ENCODE measurements at regions not wholly inside any gene's neighbourhood (a gene's known extent, or its start where the extent isn't known, plus 50 kb on each side); places are given as distances from the start of the nearest gene placed in this dataset.

DNA sequence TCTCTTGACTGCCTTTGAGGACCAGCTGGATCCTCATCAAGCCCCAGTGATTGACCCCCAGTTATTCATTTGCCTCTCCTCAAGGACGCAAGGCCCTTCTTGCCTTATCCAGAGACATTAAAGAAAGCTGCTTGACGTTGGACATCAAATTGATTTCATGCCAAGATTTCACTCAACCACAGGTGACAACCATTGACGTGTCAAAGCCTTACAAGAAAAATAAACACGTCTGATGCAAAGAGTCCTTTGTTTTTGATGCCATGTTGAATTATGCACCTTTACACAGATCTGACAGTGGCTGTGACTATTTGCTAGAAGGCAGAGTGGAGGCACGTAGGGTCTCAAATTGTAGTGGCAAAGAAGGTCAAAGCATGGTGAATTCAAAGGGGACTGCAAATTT, 666.2 kb upstream of the CAMK1G start:
- no peak for DNase-seq
- in situ Hi-C loops (cut with HindIII; ENCODE audit: low pct_ligation_motif_present, low pct_unique_long_range_greater_than_20kb, low sequenced_read_pairs) = no loop called here

- in situ Hi-C loops (cut with HindIII; ENCODE audit: low pct_ligation_motif_present, low pct_unique_long_range_greater_than_20kb, low sequenced_read_pairs) = no loop called here
- no peak for DNase-seq
Measured at GRCh38 chr1:208917723-208918122, 665.8 kb upstream of the CAMK1G start.

DNA sequence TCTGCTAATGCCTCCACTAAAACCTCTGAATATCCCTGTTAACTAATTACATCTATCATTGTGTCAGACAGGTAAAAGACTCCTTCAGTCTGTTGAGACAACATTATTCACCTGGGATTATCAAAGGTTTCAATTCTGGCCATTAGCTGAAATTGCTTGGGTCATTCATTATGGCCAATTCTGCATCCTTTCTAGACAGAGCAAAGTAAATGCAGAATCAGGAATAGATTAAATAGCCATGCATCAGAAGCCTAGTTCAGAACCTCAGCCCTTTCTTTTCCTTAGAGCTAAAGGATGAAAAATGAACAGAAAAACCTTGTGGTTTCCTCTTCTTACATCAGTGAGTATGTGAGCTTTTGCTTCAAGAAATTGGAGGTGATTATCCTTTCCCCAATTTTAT, 665.4 kb upstream of the CAMK1G start:
- no peak for DNase-seq
- in situ Hi-C loops (cut with HindIII; ENCODE audit: low pct_ligation_motif_present, low pct_unique_long_range_greater_than_20kb, low sequenced_read_pairs) = no loop called here

DNA sequence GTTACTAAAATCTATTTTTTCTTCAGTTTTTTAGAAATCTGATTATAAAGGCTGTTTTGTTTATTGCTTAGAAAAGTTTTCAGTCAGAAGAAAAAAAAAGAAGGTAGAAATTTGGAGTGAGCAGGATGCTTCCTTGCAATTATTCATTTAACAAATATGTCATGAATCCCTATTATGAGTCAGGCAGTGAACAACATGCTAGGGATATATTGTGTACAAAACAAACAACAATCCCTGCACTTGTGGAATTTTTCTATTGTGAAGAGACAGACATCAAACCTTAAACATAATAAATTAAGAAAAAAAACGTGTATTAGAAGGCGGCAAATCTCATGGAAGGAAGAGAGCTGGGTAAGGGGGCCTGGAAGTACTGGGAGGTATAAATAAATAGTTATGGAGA, 664.1 kb upstream of the CAMK1G start:
- DNase-seq = no peak
- in situ Hi-C loops (cut with HindIII; ENCODE audit: low pct_ligation_motif_present, low pct_unique_long_range_greater_than_20kb, low sequenced_read_pairs) = no loop called here

GRCh38 chr1:208921259-208921658, 662.3 kb upstream of the CAMK1G start:
- in situ Hi-C loops (cut with HindIII; ENCODE audit: low pct_ligation_motif_present, low pct_unique_long_range_greater_than_20kb, low sequenced_read_pairs) = no loop called here
- no peak for DNase-seq

GRCh38 chr1:208923456-208923855, 660.1 kb upstream of the CAMK1G start:
- in situ Hi-C loops (cut with HindIII; ENCODE audit: low pct_ligation_motif_present, low pct_unique_long_range_greater_than_20kb, low sequenced_read_pairs) = no loop called here
- DNase-seq = no peak

- in situ Hi-C loops (cut with HindIII; ENCODE audit: low pct_ligation_motif_present, low pct_unique_long_range_greater_than_20kb, low sequenced_read_pairs) = no loop called here
- no peak for DNase-seq
Measured at GRCh38 chr1:208923946-208924720, 659.4 kb upstream of the CAMK1G start.

DNA sequence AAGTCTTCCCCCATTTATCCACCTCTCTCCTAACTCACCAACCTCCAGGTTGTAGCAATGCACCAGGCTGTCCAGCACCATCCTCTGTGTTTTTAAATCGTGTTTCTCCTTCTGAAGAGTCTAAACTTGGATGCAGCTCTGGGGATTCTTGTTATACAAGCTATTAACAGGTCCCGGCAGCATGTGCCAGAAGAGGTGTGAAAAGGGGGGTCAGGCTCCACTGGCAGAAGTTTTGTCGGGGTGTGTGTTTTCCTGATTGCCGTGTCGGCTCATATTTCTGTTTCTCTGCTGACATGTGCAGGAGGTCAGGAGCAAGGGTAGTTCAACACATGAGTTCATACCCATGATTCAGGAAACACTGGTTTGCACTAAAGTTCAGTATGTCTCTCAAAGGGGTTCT, 658.6 kb upstream of the CAMK1G start:
- in situ Hi-C loops (cut with HindIII; ENCODE audit: low pct_ligation_motif_present, low pct_unique_long_range_greater_than_20kb, low sequenced_read_pairs) = no loop called here
- DNase-seq = no peak

- in situ Hi-C loops (cut with HindIII; ENCODE audit: low pct_ligation_motif_present, low pct_unique_long_range_greater_than_20kb, low sequenced_read_pairs) = no loop called here
- DNase-seq = no peak
Measured at GRCh38 chr1:208928349-208929010, 655.0 kb upstream of the CAMK1G start.

DNA sequence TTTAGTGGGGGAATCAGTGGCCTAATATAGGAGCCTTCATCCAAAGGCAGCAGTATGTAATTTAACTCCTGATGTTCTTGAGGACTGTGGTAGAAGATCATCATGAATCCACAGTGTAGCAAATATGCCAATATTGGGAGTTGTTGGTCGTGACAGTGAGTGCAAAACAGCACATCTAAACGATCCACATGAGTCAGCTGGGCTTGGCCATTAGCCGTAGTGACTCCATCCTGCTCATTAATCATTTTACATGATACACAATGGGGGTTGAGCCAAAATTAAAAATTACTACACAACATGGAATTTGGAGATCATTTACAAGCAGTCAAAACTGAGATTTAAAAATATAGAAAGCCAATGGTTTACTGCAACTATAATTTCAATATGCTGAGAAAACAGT, 653.9 kb upstream of the CAMK1G start:
- in situ Hi-C loops (cut with HindIII; ENCODE audit: low pct_ligation_motif_present, low pct_unique_long_range_greater_than_20kb, low sequenced_read_pairs) = no loop called here
- DNase-seq = no peak

DNA sequence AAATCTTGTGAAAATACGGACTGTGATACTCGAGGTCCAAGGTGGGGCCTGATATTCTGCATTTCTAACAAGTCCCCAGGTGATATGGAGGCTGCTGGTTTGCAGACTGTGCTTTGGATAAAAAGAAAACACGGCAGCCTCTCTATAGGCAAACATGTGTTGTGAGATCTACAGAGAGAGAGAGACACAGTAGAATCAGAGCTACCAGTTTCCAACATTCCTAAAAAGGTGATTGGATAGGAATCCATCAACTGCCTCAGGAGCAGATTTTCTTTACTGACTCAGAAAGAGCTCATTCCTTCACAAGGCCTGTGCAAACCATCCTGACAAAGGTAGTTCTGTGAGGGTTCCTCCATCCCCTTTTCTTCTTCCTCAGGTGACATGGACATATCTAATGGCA, 651.6 kb upstream of the CAMK1G start:
- DNase-seq = no peak
- in situ Hi-C loops (cut with HindIII; ENCODE audit: low pct_ligation_motif_present, low pct_unique_long_range_greater_than_20kb, low sequenced_read_pairs) = no loop called here

DNA sequence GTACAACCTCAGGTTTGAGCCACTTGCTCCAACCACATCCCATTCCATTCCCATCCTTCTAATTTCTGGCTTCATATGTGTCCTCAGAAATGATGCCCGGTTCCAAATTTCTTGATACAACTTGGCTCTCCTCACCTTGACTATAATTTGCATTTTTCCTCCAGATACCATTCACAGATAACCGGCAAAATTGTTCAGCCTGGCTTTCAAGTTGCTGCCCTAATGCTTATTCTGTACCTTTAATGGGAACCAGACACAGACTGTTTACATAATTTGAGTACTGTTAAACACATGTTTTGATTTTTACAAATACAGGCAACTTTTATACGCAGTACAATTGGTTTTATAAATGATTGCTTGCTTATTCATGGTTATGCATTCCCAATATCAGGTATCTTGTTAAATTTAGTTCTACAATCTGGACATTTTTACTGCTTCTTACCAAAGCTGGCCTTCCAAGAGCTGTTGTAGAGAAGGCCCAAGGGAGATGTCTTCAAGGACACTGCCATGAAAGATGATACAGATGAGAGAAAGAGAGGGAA, 649.5 kb upstream of the CAMK1G start:
- in situ Hi-C loops (cut with HindIII; ENCODE audit: low pct_ligation_motif_present, low pct_unique_long_range_greater_than_20kb, low sequenced_read_pairs) = no loop called here
- DNase-seq = no peak

DNA sequence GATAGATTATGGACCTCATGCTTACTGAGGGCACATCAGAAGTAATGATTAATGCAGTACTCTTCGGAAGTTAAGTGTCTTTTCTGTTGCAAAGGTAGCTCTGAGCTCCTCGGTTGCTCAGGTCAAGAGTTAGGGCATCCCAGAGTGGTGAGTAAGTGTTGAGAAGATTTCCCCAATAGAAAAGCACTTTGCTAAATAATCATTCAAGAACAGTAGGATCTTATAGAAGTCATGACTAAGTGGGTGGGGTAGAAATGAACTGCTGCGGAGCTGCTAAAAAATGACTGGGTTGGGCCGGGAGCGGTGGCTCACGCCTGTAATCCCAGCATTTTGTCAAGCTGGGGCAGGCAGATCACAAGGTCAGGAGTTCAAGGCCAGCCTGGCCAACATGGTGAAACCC, 648.6 kb upstream of the CAMK1G start:
- no peak for DNase-seq
- in situ Hi-C loops (cut with HindIII; ENCODE audit: low pct_ligation_motif_present, low pct_unique_long_range_greater_than_20kb, low sequenced_read_pairs) = no loop called here

- in situ Hi-C loops (cut with HindIII; ENCODE audit: low pct_ligation_motif_present, low pct_unique_long_range_greater_than_20kb, low sequenced_read_pairs) = no loop called here
- DNase-seq = no peak
Measured at GRCh38 chr1:208935517-208936187, 647.9 kb upstream of the CAMK1G start.

DNA sequence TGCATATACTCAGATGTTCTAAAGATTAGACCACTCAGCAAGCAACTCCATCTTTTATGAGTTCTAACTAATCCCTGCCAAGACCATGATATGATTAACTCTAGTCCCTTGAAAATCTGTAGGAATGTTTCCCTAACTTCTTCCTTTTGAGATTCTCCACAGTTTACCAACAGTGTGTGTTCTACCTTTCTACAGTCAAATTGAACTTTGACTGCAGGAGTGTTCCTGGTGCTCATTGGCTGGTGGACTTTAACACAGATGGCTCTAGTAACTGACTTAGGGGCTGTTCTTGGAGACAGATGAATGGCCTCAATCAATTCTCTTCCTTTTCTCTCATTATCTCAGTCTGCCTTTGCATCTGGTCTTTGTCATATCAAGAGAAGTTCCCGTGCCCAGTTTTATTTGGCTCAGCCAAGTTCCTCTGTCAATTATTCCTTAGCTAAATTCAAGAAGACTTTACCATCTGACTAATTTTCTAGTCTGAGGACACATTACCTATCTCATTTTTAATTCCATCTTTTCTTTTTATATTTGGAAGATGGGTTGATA, 643.9 kb upstream of the CAMK1G start:
- in situ Hi-C loops (cut with HindIII; ENCODE audit: low pct_ligation_motif_present, low pct_unique_long_range_greater_than_20kb, low sequenced_read_pairs) = no loop called here
- no peak for DNase-seq

- in situ Hi-C loops (cut with HindIII; ENCODE audit: low pct_ligation_motif_present, low pct_unique_long_range_greater_than_20kb, low sequenced_read_pairs) = no loop called here
- DNase-seq = no peak
Measured at GRCh38 chr1:208942394-208943130, 641.0 kb upstream of the CAMK1G start.

GRCh38 chr1:208943291-208943690, 640.2 kb upstream of the CAMK1G start:
- no peak for DNase-seq
- in situ Hi-C loops (cut with HindIII; ENCODE audit: low pct_ligation_motif_present, low pct_unique_long_range_greater_than_20kb, low sequenced_read_pairs) = no loop called here

DNA sequence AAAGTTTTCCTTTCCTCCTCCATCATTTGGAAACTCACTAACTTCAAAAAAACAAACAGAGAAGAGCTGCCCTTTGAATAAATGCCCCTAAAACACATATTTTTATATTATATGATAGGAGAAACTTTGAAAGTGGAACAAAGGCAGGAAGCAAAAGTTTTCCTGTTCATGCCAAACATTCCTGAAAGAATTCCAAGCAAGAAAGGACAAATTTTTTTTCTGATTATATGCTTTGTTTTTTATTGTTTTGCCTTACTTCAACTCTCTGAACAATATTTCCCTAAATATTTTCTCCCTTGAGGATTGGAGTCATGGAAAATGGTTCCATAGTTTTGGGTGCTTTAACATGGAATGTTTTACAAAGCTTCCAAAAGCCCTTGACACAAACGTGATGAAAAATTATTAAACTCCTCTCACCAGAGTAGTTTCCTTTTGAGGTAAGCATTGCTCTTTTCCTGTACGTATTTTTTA, 638.5 kb upstream of the CAMK1G start:
- in situ Hi-C loops (cut with HindIII; ENCODE audit: low pct_ligation_motif_present, low pct_unique_long_range_greater_than_20kb, low sequenced_read_pairs) = no loop called here
- DNase-seq = no peak

DNA sequence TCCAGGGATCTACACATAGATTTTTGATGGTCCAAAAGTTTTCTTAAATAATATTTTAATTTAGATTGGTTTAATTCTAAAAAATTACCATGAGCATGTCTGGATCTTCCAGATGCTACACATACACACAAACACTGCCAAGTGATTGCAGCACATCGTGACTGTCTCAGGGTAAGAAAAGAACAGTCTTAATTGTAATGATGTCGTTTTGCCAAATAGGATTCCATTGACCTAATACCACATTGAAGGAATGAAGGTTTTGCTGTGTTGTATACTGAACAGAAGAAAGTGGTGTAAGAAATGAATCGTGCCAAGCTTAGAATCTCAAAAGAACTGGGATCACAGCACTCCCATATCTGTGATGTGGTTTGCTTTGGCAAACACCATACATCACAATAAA, 633.3 kb upstream of the CAMK1G start:
- in situ Hi-C loops (cut with HindIII; ENCODE audit: low pct_ligation_motif_present, low pct_unique_long_range_greater_than_20kb, low sequenced_read_pairs) = no loop called here
- DNase-seq = no peak
